Astrocyte (in vitro differentiated cells and primary cell): ENCODE measurements at regions not wholly inside any gene's neighbourhood (a gene's known extent, or its start where the extent isn't known, plus 50 kb on each side); places are given as distances from the start of the nearest gene placed in this dataset.

Source experiments
- DNase-seq: peaks from one replicate; pipeline ENCODE4 v3.0.0-alpha.2; 2010; ENCODE audit warnings: low read depth
- FAIRE-seq: peaks from 2 replicates; lab custom pipeline; 2011; peaks lifted over from hg19 to GRCh38; lab: Jason Lieb, UNC
- H2AFZ ChIP-seq: 2 replicates; pipeline ENCODE4 v1.6.0; 2012; ENCODE audit warnings: low read depth, low read length, inconsistent platforms
- H3K27ac ChIP-seq: 2 replicates; pipeline ENCODE4 v1.5.1; 2011; ENCODE audit warnings: low read depth, low read length, inconsistent platforms
- H3K27me3 ChIP-seq: 2 replicates; pipeline ENCODE4 v1.6.0; 2011; ENCODE audit warnings: low read length, inconsistent platforms; ENCODE audit not compliant: insufficient read depth
- H3K36me3 ChIP-seq: 2 replicates; pipeline ENCODE4 v1.5.1; 2011; ENCODE audit warnings: low read length, inconsistent platforms; ENCODE audit not compliant: insufficient read depth
- H3K4me1 ChIP-seq: 2 replicates; pipeline ENCODE4 v1.5.1; 2011; ENCODE audit warnings: low read length, inconsistent platforms; ENCODE audit not compliant: insufficient read depth
- H3K4me2 ChIP-seq: 2 replicates; pipeline ENCODE4 v1.6.0; 2012; ENCODE audit warnings: low read length, inconsistent platforms
- H3K4me3 ChIP-seq: 2 replicates; pipeline ENCODE4 v1.5.1; 2011; ENCODE audit warnings: low read depth, mild to moderate bottlenecking, low read length, inconsistent platforms; ENCODE audit not compliant: insufficient read depth
- H3K79me2 ChIP-seq: 2 replicates; pipeline ENCODE4 v1.6.0; 2012; ENCODE audit warnings: mild to moderate bottlenecking, low read length, inconsistent platforms; ENCODE audit not compliant: insufficient read depth
- H3K9ac ChIP-seq: 2 replicates; pipeline ENCODE4 v1.6.0; 2012; ENCODE audit warnings: mild to moderate bottlenecking, low read length, inconsistent platforms
- H3K9me3 ChIP-seq: 2 replicates; pipeline ENCODE4 v1.5.1; 2012; ENCODE audit warnings: low read depth, mild to moderate bottlenecking, low read length, inconsistent platforms; ENCODE audit not compliant: insufficient read depth
- H4K20me1 ChIP-seq: 2 replicates; pipeline ENCODE4 v1.6.0; 2012; ENCODE audit warnings: low read length, inconsistent platforms; ENCODE audit not compliant: insufficient read depth
- H3K27ac Mint-ChIP-seq: one replicate; pipeline ENCODE4 v1.8.0; 2021; ENCODE audit warnings: mild to moderate bottlenecking, mixed read lengths; ENCODE audit not compliant: unreplicated experiment
- H3K27me3 Mint-ChIP-seq: one replicate; pipeline ENCODE4 v1.8.0; 2021; ENCODE audit warnings: low read depth, mixed read lengths; ENCODE audit not compliant: unreplicated experiment
- H3K36me3 Mint-ChIP-seq: one replicate; pipeline ENCODE4 v1.8.0; 2021; ENCODE audit warnings: low read depth, mixed read lengths; ENCODE audit not compliant: unreplicated experiment
- H3K4me1 Mint-ChIP-seq: one replicate; pipeline ENCODE4 v1.8.0; 2021; ENCODE audit warnings: low read depth, mixed read lengths; ENCODE audit not compliant: unreplicated experiment
- H3K4me3 Mint-ChIP-seq: one replicate; pipeline ENCODE4 v1.8.0; 2021; ENCODE audit warnings: mild to moderate bottlenecking, moderate library complexity, mixed read lengths; ENCODE audit not compliant: unreplicated experiment
- H3K9me3 Mint-ChIP-seq: one replicate; pipeline ENCODE4 v1.8.0; 2021; ENCODE audit warnings: mild to moderate bottlenecking, mixed read lengths; ENCODE audit not compliant: unreplicated experiment
- EZH2 ChIP-seq: IDR thresholded peaks from 2 replicates; pipeline ENCODE4 v1.6.1; 2012; ENCODE audit warnings: mild to moderate bottlenecking, low read length, inconsistent platforms; ENCODE audit not compliant: insufficient read depth
- TF ChIP-seq, protein P1 (sequence below): IDR thresholded peaks from 2 replicates; pipeline ENCODE4 v1.5.1; 2011; ENCODE audit warnings: low read depth, mild to moderate bottlenecking, inconsistent platforms, low read length, moderate library complexity; ENCODE audit not compliant: insufficient read depth

DNA sequence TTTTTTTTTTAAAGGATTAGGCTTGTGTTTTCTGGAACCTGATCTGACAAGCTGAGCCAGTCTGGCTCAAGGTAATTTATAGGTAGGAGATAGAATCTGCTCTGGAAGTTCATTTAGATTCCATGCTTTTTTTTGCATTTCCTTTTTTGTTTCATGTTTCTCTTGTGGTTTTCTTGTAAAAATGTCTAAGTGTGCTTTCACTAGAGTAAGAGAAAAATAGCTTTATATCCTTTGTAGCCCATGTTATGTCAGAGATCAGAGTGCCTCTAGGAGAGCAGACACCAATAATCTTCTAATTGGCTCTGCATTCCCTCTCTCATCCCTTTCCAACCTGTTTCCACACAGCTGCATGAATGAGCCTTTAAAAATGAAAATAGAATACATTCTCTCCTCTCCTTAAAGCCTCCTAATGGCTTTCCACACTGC, 389.8 kb upstream of the KCNMB2 start:
- Histone ChIP-seq H3K9ac (no peak overlapping the region), H3K9me3 (no peaks in the 10 kb centered on the region), H4K20me1 (no peaks in the 10 kb centered on the region), H3K27ac (no peak overlapping the region), H3K4me2 (no peak overlapping the region), H3K4me3 (no peak overlapping the region), H2AFZ (peak overlapping the region; percentile 20), H3K27me3 (no peaks in the 10 kb centered on the region), H3K4me1 (no peaks in the 10 kb centered on the region), H3K36me3 (no peaks in the 10 kb centered on the region), H3K79me2 (no peaks in the 10 kb centered on the region)
- no peak overlapping the region for H3K4me3 Mint-ChIP-seq
- FAIRE-seq (no peak), DNase-seq (peak; percentile 10)
- H3K9me3 Mint-ChIP-seq, result no peaks in the 10 kb centered on the region
- TF ChIP-seq EZH2, result no peak
- TF ChIP-seq, protein P1, sequence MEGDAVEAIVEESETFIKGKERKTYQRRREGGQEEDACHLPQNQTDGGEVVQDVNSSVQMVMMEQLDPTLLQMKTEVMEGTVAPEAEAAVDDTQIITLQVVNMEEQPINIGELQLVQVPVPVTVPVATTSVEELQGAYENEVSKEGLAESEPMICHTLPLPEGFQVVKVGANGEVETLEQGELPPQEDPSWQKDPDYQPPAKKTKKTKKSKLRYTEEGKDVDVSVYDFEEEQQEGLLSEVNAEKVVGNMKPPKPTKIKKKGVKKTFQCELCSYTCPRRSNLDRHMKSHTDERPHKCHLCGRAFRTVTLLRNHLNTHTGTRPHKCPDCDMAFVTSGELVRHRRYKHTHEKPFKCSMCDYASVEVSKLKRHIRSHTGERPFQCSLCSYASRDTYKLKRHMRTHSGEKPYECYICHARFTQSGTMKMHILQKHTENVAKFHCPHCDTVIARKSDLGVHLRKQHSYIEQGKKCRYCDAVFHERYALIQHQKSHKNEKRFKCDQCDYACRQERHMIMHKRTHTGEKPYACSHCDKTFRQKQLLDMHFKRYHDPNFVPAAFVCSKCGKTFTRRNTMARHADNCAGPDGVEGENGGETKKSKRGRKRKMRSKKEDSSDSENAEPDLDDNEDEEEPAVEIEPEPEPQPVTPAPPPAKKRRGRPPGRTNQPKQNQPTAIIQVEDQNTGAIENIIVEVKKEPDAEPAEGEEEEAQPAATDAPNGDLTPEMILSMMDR, result no peak
- H3K4me1 Mint-ChIP-seq, result peaks cover 4% of the 10 kb centered on the region
- H3K27me3 Mint-ChIP-seq, result no peaks in the 10 kb centered on the region
- no peaks in the 10 kb centered on the region for H3K36me3 Mint-ChIP-seq
- no peak overlapping the region for H3K27ac Mint-ChIP-seq

DNA sequence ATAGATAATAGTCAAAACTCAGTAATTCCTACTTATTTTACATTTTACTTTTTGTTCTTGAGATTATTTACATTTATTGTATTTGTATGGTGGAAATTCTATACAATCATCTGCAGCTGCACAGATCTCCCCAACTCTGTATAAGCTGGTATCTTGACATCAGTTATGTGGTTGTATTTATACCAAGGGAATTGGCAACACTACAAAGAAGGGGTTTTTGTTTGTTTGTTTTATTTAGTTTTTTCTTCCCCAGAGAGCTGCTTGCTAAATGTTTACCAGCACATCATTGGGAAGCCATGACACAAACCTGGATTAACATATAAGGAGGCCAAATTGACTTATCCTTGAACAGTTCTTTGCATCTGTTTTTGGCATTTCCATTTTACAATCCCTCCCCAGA, 389.2 kb upstream of the KCNMB2 start:
- Histone ChIP-seq H3K27ac (no peak overlapping the region), H3K27me3 (no peaks in the 10 kb centered on the region), H4K20me1 (no peaks in the 10 kb centered on the region), H2AFZ (no peak overlapping the region), H3K9me3 (no peaks in the 10 kb centered on the region), H3K4me3 (no peak overlapping the region), H3K79me2 (no peaks in the 10 kb centered on the region), H3K9ac (no peak overlapping the region), H3K4me2 (no peak overlapping the region), H3K36me3 (no peaks in the 10 kb centered on the region), H3K4me1 (no peaks in the 10 kb centered on the region)
- H3K9me3 Mint-ChIP-seq, result no peaks in the 10 kb centered on the region
- DNase-seq (no peak), FAIRE-seq (peak; percentile 34)
- H3K4me3 Mint-ChIP-seq, result no peak overlapping the region
- H3K27ac Mint-ChIP-seq, result no peak overlapping the region
- H3K4me1 Mint-ChIP-seq, result peaks cover 4% of the 10 kb centered on the region
- no peaks in the 10 kb centered on the region for H3K27me3 Mint-ChIP-seq
- TF ChIP-seq, protein P1, result no peak
- no peak for TF ChIP-seq EZH2
- no peaks in the 10 kb centered on the region for H3K36me3 Mint-ChIP-seq

DNA sequence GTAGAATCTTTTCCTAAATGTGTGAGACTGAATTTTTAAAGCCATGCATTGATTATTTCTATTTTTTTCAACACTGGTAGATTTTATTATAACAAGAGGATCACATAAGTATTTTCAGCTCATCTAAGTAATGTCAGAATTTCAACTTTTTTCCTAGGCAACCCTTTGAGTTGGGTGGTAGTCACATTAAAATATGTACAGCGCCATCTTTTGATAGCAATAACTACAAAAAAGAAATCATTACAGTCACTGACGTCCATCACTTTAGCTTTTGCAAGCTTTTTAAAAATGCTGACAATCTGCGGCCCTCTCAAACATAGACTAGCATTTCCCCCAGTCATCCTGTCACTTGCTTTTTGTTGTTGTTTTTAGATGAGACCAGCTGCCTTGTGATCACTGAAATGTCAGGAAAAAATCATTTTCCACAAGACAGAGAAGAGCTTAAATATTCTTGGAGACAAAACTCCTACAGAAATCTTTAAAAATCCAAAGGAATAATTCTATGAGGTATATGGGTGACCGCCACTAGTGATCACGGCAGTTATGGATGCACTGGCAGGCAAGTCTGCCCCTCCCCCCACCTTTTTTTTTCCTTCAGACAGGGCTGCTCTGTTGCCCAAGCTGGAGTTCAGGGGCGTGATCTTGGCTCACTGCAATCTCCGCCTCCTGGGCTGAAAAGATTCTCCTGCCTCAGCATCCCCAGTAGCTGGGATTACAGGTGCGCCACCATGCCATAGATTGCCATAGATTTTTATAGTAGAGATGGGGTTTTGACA, 384.0 kb upstream of the KCNMB2 start:
- FAIRE-seq, result no peak
- Histone ChIP-seq H3K4me3 (no peak overlapping the region), H3K4me1 (no peaks in the 10 kb centered on the region), H3K27ac (no peak overlapping the region), H3K79me2 (no peaks in the 10 kb centered on the region), H3K9ac (no peak overlapping the region), H2AFZ (no peak overlapping the region), H3K27me3 (no peaks in the 10 kb centered on the region), H3K9me3 (no peaks in the 10 kb centered on the region), H4K20me1 (no peaks in the 10 kb centered on the region), H3K4me2 (no peak overlapping the region), H3K36me3 (no peaks in the 10 kb centered on the region)
- no peaks in the 10 kb centered on the region for H3K36me3 Mint-ChIP-seq
- no peaks in the 10 kb centered on the region for H3K4me1 Mint-ChIP-seq
- DNase-seq, result no peak
- no peaks in the 10 kb centered on the region for H3K27me3 Mint-ChIP-seq
- TF ChIP-seq, protein P1, result no peak
- TF ChIP-seq EZH2, result no peak
- H3K4me3 Mint-ChIP-seq, result no peak overlapping the region
- H3K9me3 Mint-ChIP-seq, result no peaks in the 10 kb centered on the region
- H3K27ac Mint-ChIP-seq, result no peak overlapping the region
